ENCODE measurements at regions not wholly inside any gene's neighbourhood (a gene's known extent, or its start where the extent isn't known, plus 50 kb on each side); places are given as distances from the start of the nearest gene placed in this dataset.

DNA sequence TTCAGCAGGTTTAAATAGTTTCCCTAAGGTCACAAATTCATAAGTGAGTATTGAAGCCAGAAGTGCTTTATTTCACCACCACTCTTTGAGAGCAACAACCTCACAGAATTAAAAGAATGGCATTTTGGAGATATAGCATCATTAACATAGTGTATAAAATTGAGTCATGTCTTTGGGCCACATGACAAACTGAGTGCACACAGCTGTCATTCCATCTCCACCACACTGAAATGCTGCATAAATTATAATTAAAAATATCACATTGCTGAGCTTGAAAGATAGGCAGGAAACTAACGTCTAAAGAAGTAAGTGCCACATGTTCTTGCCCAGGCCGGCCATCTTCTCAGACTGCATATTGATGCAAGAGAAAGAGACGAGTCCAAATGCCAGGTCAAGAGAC is 897.9 kb upstream of the CNTNAP5 start:
- 39 to 64% methylated on average over 3 of the region's 3 CpGs for WGBS, 2 donors
- intact Hi-C loops (cut with DNase I) = no loop called here
- no peak overlapping the region for H3K4me3 ChIP-seq
- DNase-seq (no peak), ATAC-seq (no peak)
- H3K27me3 ChIP-seq = no peaks in the 10 kb centered on the region
- no peaks in the 10 kb centered on the region for H3K4me1 ChIP-seq
- no peak overlapping the region for H3K27ac ChIP-seq
- no peaks in the 10 kb centered on the region for H3K36me3 ChIP-seq (replicated peaks in 1 of 2; ENCODE audit: insufficient read depth in 1 of 2, low read depth in 2 of 2)
- TF ChIP-seq POLR2A (IDR thresholded peaks at IDR 0.05) = no peak
- TF ChIP-seq, protein P1, sequence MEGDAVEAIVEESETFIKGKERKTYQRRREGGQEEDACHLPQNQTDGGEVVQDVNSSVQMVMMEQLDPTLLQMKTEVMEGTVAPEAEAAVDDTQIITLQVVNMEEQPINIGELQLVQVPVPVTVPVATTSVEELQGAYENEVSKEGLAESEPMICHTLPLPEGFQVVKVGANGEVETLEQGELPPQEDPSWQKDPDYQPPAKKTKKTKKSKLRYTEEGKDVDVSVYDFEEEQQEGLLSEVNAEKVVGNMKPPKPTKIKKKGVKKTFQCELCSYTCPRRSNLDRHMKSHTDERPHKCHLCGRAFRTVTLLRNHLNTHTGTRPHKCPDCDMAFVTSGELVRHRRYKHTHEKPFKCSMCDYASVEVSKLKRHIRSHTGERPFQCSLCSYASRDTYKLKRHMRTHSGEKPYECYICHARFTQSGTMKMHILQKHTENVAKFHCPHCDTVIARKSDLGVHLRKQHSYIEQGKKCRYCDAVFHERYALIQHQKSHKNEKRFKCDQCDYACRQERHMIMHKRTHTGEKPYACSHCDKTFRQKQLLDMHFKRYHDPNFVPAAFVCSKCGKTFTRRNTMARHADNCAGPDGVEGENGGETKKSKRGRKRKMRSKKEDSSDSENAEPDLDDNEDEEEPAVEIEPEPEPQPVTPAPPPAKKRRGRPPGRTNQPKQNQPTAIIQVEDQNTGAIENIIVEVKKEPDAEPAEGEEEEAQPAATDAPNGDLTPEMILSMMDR (IDR thresholded peaks at IDR 0.05) = no peak
- no peaks in the 10 kb centered on the region for H3K9me3 ChIP-seq

DNA sequence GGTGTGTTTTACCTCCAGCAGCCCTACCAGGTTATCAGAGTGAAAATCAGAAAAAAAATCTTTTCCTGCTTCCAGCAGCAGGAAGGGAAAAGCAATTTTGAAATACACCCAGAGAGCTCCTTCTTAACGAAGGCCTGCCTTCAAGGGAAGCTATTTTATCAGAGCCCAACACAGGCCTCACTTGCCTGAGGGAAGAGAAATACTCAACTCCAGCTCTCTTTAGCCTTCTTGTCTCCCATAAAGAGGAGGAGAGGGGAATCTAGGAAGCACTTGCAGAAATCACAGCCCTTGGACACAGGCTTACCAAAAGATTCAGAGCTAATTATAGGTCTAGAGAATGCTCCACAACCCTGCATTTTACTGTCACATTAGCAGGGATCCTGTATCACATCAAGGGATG is 896.1 kb upstream of the CNTNAP5 start:
- DNase-seq = no peak
- 17 to 40% methylated on average over 1 of the region's 1 CpG for WGBS, 2 donors
- H3K4me3 ChIP-seq = no peak overlapping the region
- H3K4me1 ChIP-seq = no peaks in the 10 kb centered on the region
- TF ChIP-seq POLR2A (IDR thresholded peaks at IDR 0.05) = no peak
- TF ChIP-seq, protein P1 (IDR thresholded peaks at IDR 0.05) = no peak
- H3K36me3 ChIP-seq (replicated peaks in 1 of 2; ENCODE audit: insufficient read depth in 1 of 2, low read depth in 2 of 2) = no peaks in the 10 kb centered on the region
- no peaks in the 10 kb centered on the region for H3K9me3 ChIP-seq
- no peaks in the 10 kb centered on the region for H3K27me3 ChIP-seq
- intact Hi-C loops (cut with DNase I) = no loop called here
- ATAC-seq = no peak
- H3K27ac ChIP-seq = no peak overlapping the region

DNA sequence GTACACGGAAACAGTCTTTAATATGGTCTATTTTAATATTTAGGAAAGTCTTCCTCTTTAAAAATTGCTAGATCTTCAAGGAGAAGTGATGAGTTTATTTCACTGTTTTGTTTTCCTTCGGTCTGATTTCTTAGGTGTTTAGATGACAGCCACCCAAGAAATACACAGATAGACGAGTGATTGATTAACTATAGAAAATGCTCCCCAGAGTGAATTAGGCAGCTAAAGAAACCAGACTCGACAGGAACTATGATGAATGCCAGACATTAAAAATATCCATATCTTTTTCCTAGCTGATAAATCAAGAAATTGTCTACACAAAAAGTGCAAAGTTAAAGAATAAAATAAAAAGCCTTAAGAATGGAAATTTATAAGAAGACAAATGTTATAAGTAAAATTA is 888.7 kb upstream of the CNTNAP5 start:
- no peak for DNase-seq
- ATAC-seq = no peak
- intact Hi-C loops (cut with DNase I) = no loop called here
- H3K27me3 ChIP-seq = no peaks in the 10 kb centered on the region
- H3K4me3 ChIP-seq = no peak overlapping the region
- 54 to 55% methylated on average over 4 of the region's 4 CpGs for WGBS, 2 donors
- TF ChIP-seq, protein P1 (IDR thresholded peaks at IDR 0.05) = no peak
- TF ChIP-seq POLR2A (IDR thresholded peaks at IDR 0.05) = no peak
- H3K27ac ChIP-seq = no peak overlapping the region
- no peaks in the 10 kb centered on the region for H3K36me3 ChIP-seq (replicated peaks in 1 of 2; ENCODE audit: insufficient read depth in 1 of 2, low read depth in 2 of 2)
- no peaks in the 10 kb centered on the region for H3K9me3 ChIP-seq
- H3K4me1 ChIP-seq = no peaks in the 10 kb centered on the region

DNA sequence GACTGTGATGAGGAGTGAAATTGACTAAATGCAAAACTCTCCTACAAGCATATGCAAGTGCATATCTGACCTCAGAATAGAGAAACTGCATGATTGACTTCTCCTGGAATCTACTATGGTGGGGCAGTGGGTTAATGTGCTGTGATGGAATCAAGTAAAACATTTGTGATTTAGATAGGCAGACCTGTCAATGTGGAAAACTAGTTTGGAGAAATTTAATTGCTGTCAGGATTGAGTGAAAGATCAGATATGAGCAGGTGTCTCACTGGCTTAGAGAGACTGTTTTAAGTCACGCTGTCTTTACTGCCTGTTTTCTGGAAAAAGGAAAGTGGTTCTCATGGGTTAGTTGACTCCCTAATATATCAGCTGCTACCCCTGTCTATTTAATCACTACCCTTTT is 881.0 kb upstream of the CNTNAP5 start:
- Histone ChIP-seq H3K9me3 (no peaks in the 10 kb centered on the region), H3K36me3 (replicated peaks in 1 of 2; ENCODE audit: insufficient read depth in 1 of 2, low read depth in 2 of 2) (no peaks in the 10 kb centered on the region), H3K4me3 (no peak overlapping the region), H3K27ac (no peak overlapping the region), H3K27me3 (no peaks in the 10 kb centered on the region), H3K4me1 (no peaks in the 10 kb centered on the region)
- 64 to 78% methylated on average over 1 of the region's 1 CpG for WGBS, 2 donors
- DNase-seq = no peak
- no peak for TF ChIP-seq POLR2A (IDR thresholded peaks at IDR 0.05)
- TF ChIP-seq, protein P1 (IDR thresholded peaks at IDR 0.05) = no peak
- no peak for ATAC-seq
- intact Hi-C loops (cut with DNase I) = no loop called here

DNA sequence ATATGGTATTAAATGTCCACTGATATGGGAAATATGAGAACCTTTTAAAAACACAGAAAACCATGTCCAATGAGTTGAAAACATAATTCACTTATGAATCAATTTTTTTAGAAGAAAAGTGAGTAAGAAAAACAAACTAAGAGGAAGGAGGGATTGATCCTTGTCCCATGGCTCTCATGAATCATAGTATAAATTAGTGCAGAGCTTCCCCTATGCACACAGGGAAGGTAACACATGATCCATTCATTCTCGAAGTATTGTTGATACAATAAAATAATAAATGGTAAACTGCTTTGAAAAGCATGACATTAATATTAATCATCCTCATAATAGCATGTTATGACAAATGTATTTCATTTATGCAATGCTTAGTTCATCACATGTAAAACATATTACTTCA is 872.0 kb upstream of the CNTNAP5 start:
- WGBS, 2 donors = 0 to 18% methylated on average over 1 of the region's 1 CpG
- ATAC-seq = no peak
- Histone ChIP-seq H3K9me3 (no peaks in the 10 kb centered on the region), H3K27me3 (no peaks in the 10 kb centered on the region), H3K27ac (no peak overlapping the region), H3K36me3 (replicated peaks in 1 of 2; ENCODE audit: insufficient read depth in 1 of 2, low read depth in 2 of 2) (no peaks in the 10 kb centered on the region), H3K4me1 (no peaks in the 10 kb centered on the region), H3K4me3 (no peak overlapping the region)
- intact Hi-C loops (cut with DNase I) = no loop called here
- TF ChIP-seq POLR2A (IDR thresholded peaks at IDR 0.05) = no peak
- TF ChIP-seq, protein P1 (IDR thresholded peaks at IDR 0.05) = no peak
- DNase-seq = no peak

All from body of pancreas (tissue), 4 donors.